ENCODE measurements at regions not wholly inside any gene's neighbourhood (a gene's known extent, or its start where the extent isn't known, plus 50 kb on each side); places are given as distances from the start of the nearest gene placed in this dataset.
"Not testable (repeated sequence)": the region's sequence is repeated elsewhere in the genome, so short reads cannot be mapped to it uniquely, and the experiment has no call there.

- no peak for FAIRE-seq
- no peak for DNase-seq (ENCODE audit: low spot score)
Observed at GRCh38 chr2:19104503-19104902, 253.9 kb downstream of the OSR1 start.

- DNase-seq (ENCODE audit: low spot score) (no peak), FAIRE-seq (no peak)
Observed at GRCh38 chr2:19102696-19103423, 255.6 kb downstream of the OSR1 start.

GRCh38 chr2:19101968-19102367 lies 256.5 kb downstream of the OSR1 start:
- FAIRE-seq = no peak

GRCh38 chr2:19100570-19100969 lies 257.9 kb downstream of the OSR1 start:
- FAIRE-seq = no peak
- no peak for DNase-seq (ENCODE audit: low spot score)

More at GRCh38 chr2:19101968-19102367, 256.5 kb downstream of the OSR1 start:
- no peak for DNase-seq (ENCODE audit: low spot score)

GRCh38 chr2:19099181-19099580 lies 259.2 kb downstream of the OSR1 start:
- FAIRE-seq (no peak), DNase-seq (ENCODE audit: low spot score) (no peak)

- FAIRE-seq (no peak), DNase-seq (ENCODE audit: low spot score) (no peak)
Observed at GRCh38 chr2:19098467-19099160, 259.8 kb downstream of the OSR1 start.

- DNase-seq (ENCODE audit: low spot score); FAIRE-seq: not testable (repeated sequence)
Observed at GRCh38 chr2:19089476-19089875, 268.9 kb downstream of the OSR1 start.

GRCh38 chr2:19086231-19086651 lies 272.2 kb downstream of the OSR1 start:
- no peak for DNase-seq (ENCODE audit: low spot score)
- no peak for FAIRE-seq

GRCh38 chr2:19078709-19079108 lies 279.7 kb downstream of the OSR1 start:
- DNase-seq (ENCODE audit: low spot score) = no peak
- no peak for FAIRE-seq

GRCh38 chr2:19073522-19073921 lies 284.9 kb downstream of the OSR1 start:
- peak; percentile 62 for FAIRE-seq

GRCh38 chr2:19072161-19072560 lies 286.3 kb downstream of the OSR1 start:
- FAIRE-seq = no peak
- no peak for DNase-seq (ENCODE audit: low spot score)

More at GRCh38 chr2:19073522-19073921, 284.9 kb downstream of the OSR1 start:
- DNase-seq (ENCODE audit: low spot score) = peak; percentile 70

GRCh38 chr2:19070886-19071285 lies 287.5 kb downstream of the OSR1 start:
- FAIRE-seq (no peak), DNase-seq (ENCODE audit: low spot score) (no peak)

- DNase-seq (ENCODE audit: low spot score) (no peak), FAIRE-seq (no peak)
Observed at GRCh38 chr2:19068206-19068605, 290.2 kb downstream of the OSR1 start.

- DNase-seq (ENCODE audit: low spot score) (no peak), FAIRE-seq (no peak)
Observed at GRCh38 chr2:19062370-19062769, 296.1 kb downstream of the OSR1 start.

GRCh38 chr2:19059076-19059475 lies 299.3 kb downstream of the OSR1 start:
- DNase-seq (ENCODE audit: low spot score) (no peak), FAIRE-seq (no peak)

GRCh38 chr2:19051203-19051831 lies 307.1 kb downstream of the OSR1 start:
- no peak for FAIRE-seq
- DNase-seq (ENCODE audit: low spot score) = no peak

- FAIRE-seq = no peak
- DNase-seq (ENCODE audit: low spot score) = no peak
Observed at GRCh38 chr2:19050354-19050753, 308.1 kb downstream of the OSR1 start.

- FAIRE-seq (no peak), DNase-seq (ENCODE audit: low spot score) (no peak)
Observed at GRCh38 chr2:19048593-19049266, 309.7 kb downstream of the OSR1 start.

GRCh38 chr2:19046986-19047780 lies 311.2 kb downstream of the OSR1 start:
- no peak for FAIRE-seq
- DNase-seq (ENCODE audit: low spot score) = no peak

GRCh38 chr2:19045151-19045550 lies 313.3 kb downstream of the OSR1 start:
- no peak for DNase-seq (ENCODE audit: low spot score)
- no peak for FAIRE-seq

GRCh38 chr2:19043893-19044292 lies 314.5 kb downstream of the OSR1 start:
- DNase-seq (ENCODE audit: low spot score) (no peak), FAIRE-seq (no peak)
